ENCODE measurements at regions not wholly inside any gene's neighbourhood (a gene's known extent, or its start where the extent isn't known, plus 50 kb on each side); places are given as distances from the start of the nearest gene placed in this dataset.

- Histone ChIP-seq H3K4me1 (peaks cover 0 to 9% (median 0%) of the 10 kb centered on the region in 6 donors), H3K36me3 (no peaks in the 10 kb centered on the region), H3K9me3 (no peaks in the 10 kb centered on the region), H3K27me3 (replicated peaks in 1 of 7) (peaks cover 0 to 15% (median 0%) of the 10 kb centered on the region in 7 donors), H3K4me3 (no peak overlapping the region), H3K27ac (no peak overlapping the region)
- no peak for DNase-seq
- 56 to 80% (median 65%) methylated on average over 7 to 8 of the region's 8 CpGs for WGBS, 5 donors
- intact Hi-C loops (cut with DNase I; ENCODE audit: low total_unique reads): no loop called here
- TF ChIP-seq POLR2AphosphoS5 (IDR thresholded peaks at IDR 0.05) (no peak), POLR2A (IDR thresholded peaks at IDR 0.05) (no peak), CTCF (IDR thresholded peaks at IDR 0.05 in 8 of 11, conservative IDR thresholded peaks at IDR 0.05 in 3 of 11) (no peak)
These were observed 127.0 kb upstream of the AGAP1 start for GRCh38 chr2:235366807-235367206.

GRCh38 chr2:235371018-235371417 is 122.8 kb upstream of the AGAP1 start:
- intact Hi-C loops (cut with DNase I; ENCODE audit: low total_unique reads): no loop called here
- H3K27me3 ChIP-seq (replicated peaks in 1 of 7): peaks cover 0 to 6% (median 0%) of the 10 kb centered on the region in 7 donors
- peaks cover 0 to 5% (median 0%) of the 10 kb centered on the region in 6 donors for H3K4me1 ChIP-seq
- DNase-seq: no peak
- no peaks in the 10 kb centered on the region for H3K9me3 ChIP-seq
- no peak overlapping the region for H3K27ac ChIP-seq
- no peak overlapping the region for H3K4me3 ChIP-seq
- TF ChIP-seq POLR2AphosphoS5 (IDR thresholded peaks at IDR 0.05) (no peak), CTCF (IDR thresholded peaks at IDR 0.05 in 8 of 11, conservative IDR thresholded peaks at IDR 0.05 in 3 of 11) (no peak), POLR2A (IDR thresholded peaks at IDR 0.05) (no peak)
- 85 to 94% (median 87%) methylated on average over 5 of the region's 5 CpGs for WGBS, 5 donors
- no peaks in the 10 kb centered on the region for H3K36me3 ChIP-seq

- WGBS, 5 donors: 63 to 82% (median 72%) methylated on average over 2 of the region's 2 CpGs
- Histone ChIP-seq H3K27ac (no peak overlapping the region), H3K4me1 (no peaks in the 10 kb centered on the region), H3K4me3 (no peak overlapping the region), H3K9me3 (no peaks in the 10 kb centered on the region), H3K36me3 (no peaks in the 10 kb centered on the region), H3K27me3 (replicated peaks in 1 of 7) (peaks cover 0 to 6% (median 0%) of the 10 kb centered on the region in 7 donors)
- TF ChIP-seq POLR2AphosphoS5 (IDR thresholded peaks at IDR 0.05): no peak
- DNase-seq: no peak
- intact Hi-C loops (cut with DNase I; ENCODE audit: low total_unique reads): no loop called here
These were observed 120.7 kb upstream of the AGAP1 start for GRCh38 chr2:235373171-235373570.

- peaks cover 0 to 6% (median 0%) of the 10 kb centered on the region in 7 donors for H3K27me3 ChIP-seq (replicated peaks in 1 of 7)
These were observed 116.7 kb upstream of the AGAP1 start for GRCh38 chr2:235377176-235377575.

More at GRCh38 chr2:235377176-235377575, 116.7 kb upstream of the AGAP1 start:
- no peak for DNase-seq
- Histone ChIP-seq H3K4me1 (no peaks in the 10 kb centered on the region), H3K4me3 (no peak overlapping the region), H3K27ac (no peak overlapping the region), H3K9me3 (no peaks in the 10 kb centered on the region), H3K36me3 (no peaks in the 10 kb centered on the region)
- intact Hi-C loops (cut with DNase I; ENCODE audit: low total_unique reads): no loop called here
- TF ChIP-seq CTCF (IDR thresholded peaks at IDR 0.05 in 8 of 11, conservative IDR thresholded peaks at IDR 0.05 in 3 of 11) (no peak), POLR2AphosphoS5 (IDR thresholded peaks at IDR 0.05) (no peak), POLR2A (IDR thresholded peaks at IDR 0.05) (no peak)
- WGBS, 5 donors: 54 to 82% (median 76%) methylated on average over 4 of the region's 4 CpGs

Measured in spleen (tissue), 11 donors.